ENCODE measurements at regions not wholly inside any gene's neighbourhood (a gene's known extent, or its start where the extent isn't known, plus 50 kb on each side); places are given as distances from the start of the nearest gene placed in this dataset.
"Not testable (repeated sequence)": the region's sequence is repeated elsewhere in the genome, so short reads cannot be mapped to it uniquely, and the experiment has no call there.

- DNase-seq (ENCODE audit: low read depth in 1 of 2, low spot score in 1 of 2) = no peak
- H3K27ac ChIP-seq (replicated peaks) = no peak overlapping the region
- H3K4me3 ChIP-seq (replicated peaks; ENCODE audit: insufficient read depth, low read length) = no peak overlapping the region
- H3K27me3 ChIP-seq (ENCODE audit: insufficient read depth, poor library complexity, severe bottlenecking) = no peaks in the 10 kb centered on the region
- TF ChIP-seq REST (IDR thresholded peaks at IDR 0.05; ENCODE audit: insufficient replicate concordance, low read depth) = no peak
- no peak for TF ChIP-seq POLR2AphosphoS5 (IDR thresholded peaks at IDR 0.05; ENCODE audit: low read depth)
- TF ChIP-seq SPI1 (IDR thresholded peaks at IDR 0.05; ENCODE audit: borderline replicate concordance, low read depth) = no peak
- no peak for TF ChIP-seq CTCF (IDR thresholded peaks at IDR 0.05; ENCODE audit: insufficient read depth, low read length)
- TF ChIP-seq GABPA (IDR thresholded peaks at IDR 0.05; ENCODE audit: low read depth) = no peak
Measured at GRCh38 chr7:118862740-118863139, 638.2 kb downstream of the ANKRD7 start.

GRCh38 chr7:118863966-118864365 lies 639.5 kb downstream of the ANKRD7 start:
- TF ChIP-seq SPI1 (IDR thresholded peaks at IDR 0.05; ENCODE audit: borderline replicate concordance, low read depth) = no peak
- no peak for TF ChIP-seq GABPA (IDR thresholded peaks at IDR 0.05; ENCODE audit: low read depth)
- TF ChIP-seq REST (IDR thresholded peaks at IDR 0.05; ENCODE audit: insufficient replicate concordance, low read depth) = no peak
- TF ChIP-seq POLR2AphosphoS5 (IDR thresholded peaks at IDR 0.05; ENCODE audit: low read depth) = no peak
- TF ChIP-seq CTCF (IDR thresholded peaks at IDR 0.05; ENCODE audit: insufficient read depth, low read length) = no peak
- Histone ChIP-seq H3K4me3 (replicated peaks; ENCODE audit: insufficient read depth, low read length) (no peak overlapping the region), H3K27ac (replicated peaks) (no peak overlapping the region), H3K27me3 (ENCODE audit: insufficient read depth, poor library complexity, severe bottlenecking) (no peaks in the 10 kb centered on the region)
- DNase-seq (ENCODE audit: low read depth in 1 of 2, low spot score in 1 of 2) = no peak

- Histone ChIP-seq H3K27me3 (ENCODE audit: insufficient read depth, poor library complexity, severe bottlenecking) (no peaks in the 10 kb centered on the region), H3K4me3 (replicated peaks; ENCODE audit: insufficient read depth, low read length) (no peak overlapping the region), H3K27ac (replicated peaks) (no peak overlapping the region)
- DNase-seq (ENCODE audit: low read depth in 1 of 2, low spot score in 1 of 2) = no peak
- TF ChIP-seq GABPA (IDR thresholded peaks at IDR 0.05; ENCODE audit: low read depth) (no peak), POLR2AphosphoS5 (IDR thresholded peaks at IDR 0.05; ENCODE audit: low read depth) (no peak), REST (IDR thresholded peaks at IDR 0.05; ENCODE audit: insufficient replicate concordance, low read depth) (no peak), CTCF (IDR thresholded peaks at IDR 0.05; ENCODE audit: insufficient read depth, low read length) (no peak), SPI1 (IDR thresholded peaks at IDR 0.05; ENCODE audit: borderline replicate concordance, low read depth) (no peak)
Measured at GRCh38 chr7:118867860-118868259, 643.4 kb downstream of the ANKRD7 start.

- not testable (repeated sequence) for DNase-seq (ENCODE audit: low read depth in 1 of 2, low spot score in 1 of 2); H3K4me3 ChIP-seq (replicated peaks; ENCODE audit: insufficient read depth, low read length); H3K27ac ChIP-seq (replicated peaks); H3K27me3 ChIP-seq (ENCODE audit: insufficient read depth, poor library complexity, severe bottlenecking)
Measured at GRCh38 chr7:118869141-118869540, 644.6 kb downstream of the ANKRD7 start.
